Cardiac fibroblast (primary cell): ENCODE measurements at regions not wholly inside any gene's neighbourhood (a gene's known extent, or its start where the extent isn't known, plus 50 kb on each side); places are given as distances from the start of the nearest gene placed in this dataset.
A peak's percentile ranks its signal among the peaks of the same experiment; 100 is the strongest.

Experiments used
- DNase-seq, 2 donors: peaks; one replicate each; pipeline versions ENCODE4 v3.0.0 to v3.0.0-alpha.2; 2010; ENCODE audit warnings: low read depth in 2 of 2
- H3K4me3 ChIP-seq, 2 donors: replicated peaks in 1 of 2; 1 replicate in 1 of 2; 2 replicates in 1 of 2; pipeline ENCODE4 v1.5.1; 2011; ENCODE audit warnings: low read depth in 2 of 2, low read length in 2 of 2, mild to moderate bottlenecking in 2 of 2, moderate library complexity in 1 of 2
- CTCF ChIP-seq: IDR thresholded peaks from one replicate; pipeline ENCODE4 v1.5.1; 2011; ENCODE audit warnings: low read depth, mild to moderate bottlenecking, low read length, inconsistent platforms

- H3K4me3 ChIP-seq: no peak overlapping the region
- TF ChIP-seq CTCF: no peak
- no peak for DNase-seq
These were observed 215.0 kb upstream of the PWP1 start for GRCh38 chr12:107470645-107471044.

GRCh38 chr12:107472308-107472707 lies 213.3 kb upstream of the PWP1 start:
- no peak for TF ChIP-seq CTCF
- no peak for DNase-seq
- no peak overlapping the region for H3K4me3 ChIP-seq

- DNase-seq: no peak
- TF ChIP-seq CTCF: no peak
- no peak overlapping the region for H3K4me3 ChIP-seq
These were observed 211.5 kb upstream of the PWP1 start for GRCh38 chr12:107474099-107474498.

GRCh38 chr12:107474639-107475539 lies 210.7 kb upstream of the PWP1 start:
- no peak overlapping the region for H3K4me3 ChIP-seq
- peak in 1 of 2 donors; percentile 9 for DNase-seq
- TF ChIP-seq CTCF: no peak

GRCh38 chr12:107475900-107476299 lies 209.7 kb upstream of the PWP1 start:
- TF ChIP-seq CTCF: no peak
- DNase-seq: no peak
- no peak overlapping the region for H3K4me3 ChIP-seq

GRCh38 chr12:107477018-107477417 lies 208.6 kb upstream of the PWP1 start:
- no peak for DNase-seq
- H3K4me3 ChIP-seq: no peak overlapping the region
- TF ChIP-seq CTCF: no peak
